ENCODE measurements at regions not wholly inside any gene's neighbourhood (a gene's known extent, or its start where the extent isn't known, plus 50 kb on each side); places are given as distances from the start of the nearest gene placed in this dataset.

DNA sequence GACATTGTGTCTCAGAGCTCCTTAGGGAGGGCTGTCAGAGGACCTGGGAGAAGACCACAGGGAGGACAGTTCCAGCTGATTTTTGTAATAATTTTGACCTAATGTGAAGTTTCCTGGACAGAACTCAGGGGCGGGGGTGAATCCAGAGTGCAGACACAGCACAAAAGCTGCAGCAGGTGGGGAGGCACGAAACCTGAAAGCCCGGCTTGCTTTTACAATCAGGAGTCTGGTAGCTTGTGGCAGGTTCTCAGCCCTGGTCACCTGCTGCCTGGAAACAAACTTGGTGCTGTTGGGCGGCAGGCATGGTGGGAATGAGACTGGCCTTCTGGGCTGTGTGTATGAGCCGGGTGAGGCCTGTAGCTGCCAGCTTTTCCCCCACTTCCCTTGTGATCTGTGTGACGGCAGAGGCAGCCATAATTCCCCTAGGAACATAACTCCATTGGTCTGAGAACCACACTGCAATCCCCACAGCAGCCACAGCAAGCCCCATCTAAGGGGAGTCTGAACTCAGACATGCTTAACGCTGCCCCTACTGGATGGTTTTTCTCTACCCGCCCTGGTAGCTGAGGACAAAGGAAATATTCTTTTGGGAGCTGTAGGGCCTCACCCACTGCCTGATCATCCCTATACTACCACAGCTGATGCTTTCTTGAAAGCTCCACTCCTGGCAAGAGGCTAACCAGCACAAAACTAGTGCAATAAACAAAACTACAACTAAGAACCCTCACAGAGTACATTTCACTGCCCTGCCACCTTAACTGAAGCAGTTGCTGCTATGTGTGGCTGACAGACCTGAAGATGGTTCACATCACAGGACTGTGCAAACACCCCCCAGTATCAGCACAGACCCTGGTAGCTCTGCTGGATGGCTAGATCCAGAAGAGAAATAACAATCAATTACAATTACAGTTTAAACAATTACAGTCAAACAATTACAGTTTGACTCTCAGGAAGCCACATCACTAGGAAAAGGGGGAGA lies 1055.1 kb upstream of the GJE1 start:
- peak; percentile 6 for DNase-seq (ENCODE audit: low read depth)

DNA sequence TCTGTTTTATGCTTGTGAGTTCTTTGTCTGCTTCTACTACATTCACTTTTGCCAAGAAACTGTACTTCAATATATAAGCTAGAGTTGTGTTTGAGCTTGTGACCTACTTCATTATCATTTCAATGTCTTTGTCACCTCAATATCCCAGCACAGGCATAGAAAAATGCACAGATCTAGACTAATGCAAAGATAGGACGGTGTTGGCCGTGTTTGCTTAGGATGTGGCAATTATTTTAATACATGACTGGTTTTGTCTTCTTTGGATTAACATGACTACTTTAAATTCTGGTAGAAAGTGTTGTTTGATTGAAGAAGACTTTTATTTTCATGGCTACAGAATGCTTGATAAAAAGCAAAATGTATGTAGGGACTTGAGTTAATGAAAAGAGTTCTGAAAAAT lies 1075.0 kb upstream of the GJE1 start:
- no peak for DNase-seq (ENCODE audit: low read depth)

DNA sequence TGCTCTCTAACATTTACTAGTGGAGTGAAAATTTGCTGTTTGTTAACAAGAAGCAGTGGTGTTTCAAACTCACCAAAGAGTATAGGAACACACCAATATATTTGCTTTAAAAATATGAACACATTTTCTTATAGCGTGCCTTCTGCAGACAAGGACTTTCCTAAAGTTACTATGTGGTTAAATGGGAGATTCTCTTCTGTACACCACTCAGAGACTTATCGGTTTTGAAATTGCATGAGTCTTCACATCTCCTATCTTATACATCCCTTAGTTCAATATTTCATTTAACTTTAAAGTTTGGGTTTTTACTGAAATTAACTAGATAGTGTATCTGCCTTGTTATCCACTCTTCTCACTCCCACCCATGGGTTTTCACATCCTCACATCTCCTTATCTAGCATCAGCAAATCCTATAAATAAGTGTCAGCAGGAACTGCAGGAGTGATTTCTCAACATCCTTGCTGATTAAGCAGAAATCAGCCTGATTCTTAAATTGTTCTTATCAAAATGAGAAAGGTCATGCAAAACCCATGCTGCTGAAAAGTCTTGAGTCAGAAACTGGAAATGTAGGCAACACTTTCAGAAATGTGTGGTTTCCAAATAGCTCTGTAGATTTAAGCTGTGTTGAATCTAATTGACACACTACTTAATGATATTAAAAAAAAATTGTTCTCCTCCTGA lies 1075.6 kb upstream of the GJE1 start:
- DNase-seq (ENCODE audit: low read depth) = peak; percentile 27

DNA sequence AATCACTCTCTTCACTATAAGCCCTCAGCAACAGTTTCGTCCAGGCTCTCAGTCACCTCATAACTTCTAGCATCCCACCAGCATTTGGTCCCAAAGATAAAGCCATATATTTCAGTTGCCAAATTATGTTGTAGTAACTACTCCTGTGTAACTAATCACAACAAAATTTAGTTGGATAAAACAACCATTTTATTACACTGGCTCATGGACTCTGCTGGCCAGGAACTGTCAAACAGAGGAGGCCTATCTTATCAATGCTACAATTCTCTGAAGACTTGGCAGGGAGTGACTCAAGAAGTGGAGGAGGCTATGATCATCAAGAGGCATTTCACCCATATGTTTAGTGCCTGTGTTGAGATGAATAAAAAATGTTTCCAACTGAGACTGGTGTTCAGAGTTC lies 1082.3 kb upstream of the GJE1 start:
- DNase-seq (ENCODE audit: low read depth) = no peak

DNA sequence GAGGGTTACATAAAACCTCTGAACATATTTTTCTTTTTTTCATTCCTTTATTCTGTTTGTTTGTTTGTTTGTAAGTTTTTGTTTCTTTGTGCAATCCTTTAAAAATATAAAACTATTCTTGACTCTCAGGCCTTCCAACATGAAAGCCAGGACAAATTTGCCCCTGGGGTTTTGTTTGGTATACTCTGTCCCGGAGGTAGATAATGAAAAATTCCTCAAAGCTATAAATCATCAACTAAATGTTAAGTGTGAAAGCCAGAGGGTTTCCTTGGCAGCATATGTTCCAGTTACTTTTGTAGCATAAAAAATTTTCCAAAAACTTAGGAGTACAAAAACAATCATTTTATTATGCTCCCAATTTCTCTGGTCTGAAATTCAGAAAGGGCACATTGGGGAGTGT lies 1084.3 kb upstream of the GJE1 start:
- no peak for DNase-seq (ENCODE audit: low read depth)

DNA sequence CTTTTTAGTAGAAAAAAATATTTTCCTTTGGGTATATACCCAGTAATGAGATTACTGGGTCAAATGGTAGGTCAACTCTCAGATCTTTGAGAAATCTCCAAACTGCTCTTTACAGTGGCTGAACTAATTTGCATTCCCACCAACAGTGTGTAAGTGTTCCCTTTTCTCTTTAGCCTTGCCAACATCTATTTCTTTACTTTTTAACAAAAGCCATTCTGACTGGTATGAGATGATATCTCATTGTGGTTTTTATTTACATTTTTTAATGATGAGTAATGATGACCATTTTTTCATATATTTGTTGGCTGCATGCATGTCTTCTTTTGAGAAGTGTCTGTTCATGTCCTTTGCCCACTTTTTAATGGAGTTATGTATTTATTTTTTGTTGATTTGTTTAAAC lies 1086.2 kb upstream of the GJE1 start:
- peak; percentile 50 for DNase-seq (ENCODE audit: low read depth)

DNA sequence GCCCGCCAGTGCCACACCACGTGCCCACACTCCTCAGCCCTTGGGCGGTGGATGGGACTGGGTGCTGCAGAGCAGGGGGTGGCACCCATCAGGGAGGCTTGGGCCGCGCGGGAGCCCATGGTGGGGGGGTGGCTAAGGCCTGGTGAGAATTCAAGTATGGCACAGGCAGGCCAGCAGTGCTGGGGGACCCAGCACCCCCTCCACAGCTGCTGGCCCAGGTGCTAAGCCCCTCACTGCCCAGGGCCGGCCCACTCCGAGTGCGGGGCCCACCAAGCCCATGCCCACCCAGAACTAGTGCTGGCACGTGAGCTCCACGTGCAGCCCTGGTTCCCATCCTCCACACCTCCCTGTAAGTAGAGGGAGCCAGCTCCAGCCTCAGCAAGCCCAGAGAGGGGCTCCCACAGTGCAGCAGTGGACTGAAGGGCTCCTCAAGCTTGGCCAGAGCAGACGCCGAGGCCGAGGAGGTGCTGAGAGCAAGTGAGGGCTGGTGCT lies 1091.1 kb upstream of the GJE1 start:
- DNase-seq (ENCODE audit: low read depth) = no peak

DNA sequence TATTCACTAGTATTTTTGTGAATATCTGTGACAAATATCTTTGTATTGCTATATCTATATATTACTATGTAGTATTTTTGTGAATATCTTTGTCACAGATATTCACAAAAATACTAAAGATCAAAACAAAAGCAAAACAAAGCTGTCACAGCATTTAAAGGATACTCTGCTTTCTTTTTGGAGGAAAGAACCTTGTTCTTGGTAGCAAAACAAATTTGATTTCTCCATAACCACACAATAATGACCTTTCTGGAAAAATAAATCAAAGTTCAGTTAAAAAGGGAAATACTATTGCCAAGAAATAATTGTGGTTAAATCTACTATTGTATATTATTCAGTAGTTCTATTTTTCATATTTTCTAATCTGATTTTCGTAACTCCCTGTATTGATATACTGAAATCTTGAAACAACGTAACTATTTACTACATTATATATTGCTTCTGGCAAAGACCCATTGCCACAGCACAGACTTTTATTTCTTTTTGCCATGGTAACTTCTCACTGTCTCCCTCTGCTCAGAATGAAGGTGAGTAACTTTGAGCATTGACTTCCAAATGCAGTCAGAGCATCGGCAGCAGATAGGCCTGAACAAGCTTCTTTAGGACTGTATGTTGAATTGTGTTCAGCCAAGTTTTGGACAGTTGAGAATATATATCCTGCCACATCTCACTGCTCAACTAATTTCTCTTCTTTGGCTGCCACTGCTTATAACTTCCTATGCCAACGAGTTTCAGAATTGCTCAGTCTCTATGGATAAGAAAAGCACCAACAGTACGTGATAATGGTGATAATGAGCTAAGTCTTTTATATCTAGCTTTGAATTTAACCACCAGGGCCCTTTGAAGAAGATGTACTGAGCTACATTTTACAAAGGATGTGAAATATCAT lies 1097.2 kb upstream of the GJE1 start:
- no peak for DNase-seq (ENCODE audit: low read depth)

DNA sequence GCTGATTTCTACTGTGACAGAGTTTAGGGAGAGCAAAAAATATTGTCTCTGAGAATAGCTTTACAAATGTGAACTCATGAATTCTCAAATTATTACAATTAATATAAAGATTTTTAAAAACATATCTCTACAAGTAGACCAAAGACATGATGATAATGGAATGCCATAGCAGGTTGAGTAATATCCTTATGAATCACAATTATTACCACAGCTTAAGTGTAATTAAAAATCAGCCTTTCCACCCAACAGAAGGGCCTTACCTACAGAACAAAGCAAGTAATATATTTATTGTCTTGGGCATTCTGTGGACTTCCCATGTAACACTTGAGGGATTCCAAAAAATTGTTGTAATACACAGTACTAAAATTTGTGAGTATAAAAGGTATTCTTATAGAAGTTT lies 1099.6 kb upstream of the GJE1 start:
- DNase-seq (ENCODE audit: low read depth) = peak; percentile 33

DNA sequence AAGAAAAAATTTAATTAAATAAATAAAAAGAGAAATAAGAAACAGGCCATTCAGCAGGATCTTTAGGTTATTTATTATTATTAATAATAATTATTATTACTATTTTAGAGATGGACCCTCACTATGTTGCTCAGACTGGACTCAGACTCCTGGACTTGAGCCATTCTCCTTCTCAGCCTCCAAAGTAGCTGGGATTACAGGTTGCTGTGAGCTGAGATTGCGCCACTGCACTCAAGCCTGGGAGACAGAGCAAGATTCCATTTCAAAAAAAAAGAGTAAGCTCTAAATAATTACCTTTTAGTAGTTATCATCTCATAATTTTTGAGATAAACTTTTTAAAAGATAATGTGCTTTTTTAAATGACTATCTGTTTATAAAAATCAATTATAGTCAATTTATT lies 1102.8 kb upstream of the GJE1 start:
- DNase-seq (ENCODE audit: low read depth) = no peak

DNA sequence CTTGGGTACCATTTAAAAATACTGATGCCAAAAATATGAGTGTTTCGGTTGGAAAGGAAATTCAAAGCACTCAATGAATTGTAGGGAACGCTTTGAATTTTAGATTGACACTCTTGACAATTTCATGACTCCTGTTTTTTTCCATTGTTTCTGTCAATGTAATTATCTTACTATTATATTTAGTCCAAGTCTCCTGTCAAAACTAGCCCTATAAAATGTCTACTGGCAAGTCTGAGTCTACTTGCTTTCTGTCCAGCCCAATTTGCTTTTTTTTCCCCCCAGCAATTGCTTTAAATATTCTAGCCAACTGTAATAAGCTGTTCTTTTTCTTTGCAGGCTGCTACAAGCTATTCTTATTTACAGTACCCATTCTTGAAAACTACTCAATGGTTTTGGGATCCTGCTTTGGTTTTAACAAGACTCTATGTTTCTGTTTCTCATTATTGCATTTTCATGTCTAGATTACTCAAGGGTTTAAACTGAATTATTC lies 1103.9 kb upstream of the GJE1 start:
- DNase-seq (ENCODE audit: low read depth) = no peak

DNA sequence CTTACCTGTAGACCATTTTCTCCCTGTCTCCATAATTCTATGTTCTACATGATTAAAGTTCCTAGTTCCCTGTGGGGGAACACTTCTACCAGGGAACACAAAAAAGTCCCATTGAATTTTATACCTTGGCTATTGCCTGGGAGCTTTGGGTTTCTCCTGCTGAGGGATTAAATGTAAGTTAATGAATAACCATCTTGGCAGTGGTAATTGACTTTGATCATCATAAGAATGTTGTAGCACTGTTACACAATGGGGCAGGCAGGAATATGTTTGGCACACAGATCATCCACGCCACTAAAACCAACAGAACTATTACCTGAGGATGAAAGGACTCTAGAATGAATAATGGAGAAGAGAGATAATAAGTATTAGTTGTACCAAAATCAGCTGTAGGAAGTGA lies 1106.2 kb upstream of the GJE1 start:
- no peak for DNase-seq (ENCODE audit: low read depth)

DNA sequence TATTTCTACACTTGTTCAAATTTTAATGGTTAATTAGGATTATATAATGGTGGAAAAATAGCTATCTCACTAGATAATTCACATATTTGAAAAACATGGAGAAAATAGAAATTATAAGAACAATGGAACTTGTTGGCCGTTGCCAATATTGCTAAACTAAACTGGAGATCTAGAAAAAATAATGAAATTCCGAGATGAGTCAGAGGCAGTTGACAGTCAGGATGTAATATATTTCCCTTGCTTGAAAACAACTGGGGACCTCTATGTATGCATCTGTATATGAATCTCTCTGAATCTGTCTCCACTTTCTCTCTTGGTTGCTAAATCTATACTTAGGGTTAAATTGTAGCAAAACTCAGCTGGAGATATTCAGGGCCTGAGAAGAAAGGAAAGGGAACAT lies 1108.2 kb upstream of the GJE1 start:
- peak; percentile 2 for DNase-seq (ENCODE audit: low read depth)

DNA sequence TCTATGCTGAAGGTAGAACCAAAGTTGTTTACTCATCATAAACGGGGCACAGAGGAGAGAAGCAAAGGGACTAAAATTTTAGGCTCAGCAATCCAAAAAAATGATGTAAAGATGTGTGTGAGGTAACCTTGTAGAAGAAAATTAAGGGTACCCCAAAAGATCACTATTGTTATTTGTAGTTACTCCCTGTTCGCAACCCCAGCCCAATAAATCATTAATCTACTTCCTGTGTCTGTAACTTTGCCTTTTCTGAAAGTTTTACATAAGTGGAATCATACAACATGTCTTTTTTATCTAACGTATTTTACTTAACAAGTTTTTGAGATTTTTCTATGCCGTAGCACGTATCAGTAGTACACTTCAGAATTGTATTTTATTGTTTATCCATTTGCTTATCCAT lies 1114.8 kb upstream of the GJE1 start:
- DNase-seq (ENCODE audit: low read depth) = no peak

DNA sequence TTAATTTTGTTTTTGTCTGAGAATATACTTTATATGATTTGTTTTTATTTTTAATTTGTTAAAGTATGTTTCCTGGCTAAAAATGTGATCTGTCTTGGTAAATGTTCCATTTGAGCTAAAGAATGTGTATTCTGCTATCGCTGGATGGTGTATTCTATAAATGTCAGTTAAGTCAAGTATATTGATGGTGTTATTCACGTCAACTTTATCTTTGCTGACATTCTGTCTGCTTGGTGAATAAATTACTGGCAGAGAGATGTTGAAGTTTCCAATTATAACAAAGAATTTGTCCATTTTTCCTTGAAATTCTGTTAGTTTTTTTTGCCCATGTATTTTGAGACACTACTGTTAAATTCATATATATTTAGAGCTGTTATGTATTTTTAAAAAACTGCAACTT lies 1131.8 kb upstream of the GJE1 start:
- DNase-seq (ENCODE audit: low read depth) = no peak

DNA sequence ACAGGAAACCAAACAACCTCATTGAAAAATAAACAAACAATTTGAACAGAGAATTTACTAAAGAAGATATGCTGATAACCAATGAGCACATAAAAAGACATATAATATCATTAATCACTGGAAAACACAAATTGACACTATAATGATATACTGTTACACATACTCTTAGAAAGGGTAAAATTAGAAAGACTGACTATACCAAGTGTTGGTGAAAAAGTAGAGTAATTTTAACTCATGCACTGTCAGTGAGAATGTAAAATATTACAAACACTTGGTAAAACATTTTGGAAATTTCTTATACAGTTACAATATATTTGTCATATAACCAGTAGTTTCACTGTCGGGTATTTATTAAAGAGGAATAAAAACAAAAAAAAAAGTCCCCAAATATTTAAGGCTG lies 1139.2 kb upstream of the GJE1 start:
- DNase-seq (ENCODE audit: low read depth) = no peak

DNA sequence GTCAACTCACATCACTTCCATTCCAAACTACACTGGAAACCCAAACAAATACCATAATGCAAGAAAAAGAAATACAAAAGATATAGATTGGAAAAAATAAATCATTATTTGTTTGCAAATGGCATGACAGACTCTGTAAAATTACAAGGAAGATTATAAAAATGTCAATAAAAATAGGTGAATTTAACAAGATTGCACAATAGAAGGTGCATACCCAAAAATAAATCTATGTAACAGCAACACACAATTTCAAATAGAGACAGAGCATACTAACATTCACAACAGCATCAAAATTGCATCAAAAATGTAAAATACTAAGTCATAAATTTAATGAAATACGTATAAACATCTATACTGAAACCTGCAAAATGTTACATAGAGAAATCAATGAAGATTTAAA lies 1140.0 kb upstream of the GJE1 start:
- DNase-seq (ENCODE audit: low read depth) = no peak

DNA sequence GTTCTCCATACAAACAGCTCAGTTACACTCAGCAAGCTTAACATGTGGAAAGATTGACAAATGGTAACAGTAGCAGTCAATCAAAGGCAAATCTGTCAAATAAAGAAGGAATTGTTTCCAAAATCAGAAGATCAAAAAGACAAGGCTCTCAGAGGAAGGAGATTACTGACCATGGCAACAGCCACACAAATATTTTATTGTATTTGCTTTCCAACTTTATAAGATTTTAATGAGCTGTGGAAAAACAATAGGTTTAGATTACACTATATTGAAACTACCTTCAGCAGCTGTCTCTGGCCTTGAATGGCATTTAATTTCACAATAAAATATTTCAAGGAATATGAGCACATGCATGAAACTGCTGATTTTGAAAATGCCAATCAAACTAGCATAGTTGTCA lies 1143.9 kb upstream of the GJE1 start:
- DNase-seq (ENCODE audit: low read depth) = peak; percentile 44

DNA sequence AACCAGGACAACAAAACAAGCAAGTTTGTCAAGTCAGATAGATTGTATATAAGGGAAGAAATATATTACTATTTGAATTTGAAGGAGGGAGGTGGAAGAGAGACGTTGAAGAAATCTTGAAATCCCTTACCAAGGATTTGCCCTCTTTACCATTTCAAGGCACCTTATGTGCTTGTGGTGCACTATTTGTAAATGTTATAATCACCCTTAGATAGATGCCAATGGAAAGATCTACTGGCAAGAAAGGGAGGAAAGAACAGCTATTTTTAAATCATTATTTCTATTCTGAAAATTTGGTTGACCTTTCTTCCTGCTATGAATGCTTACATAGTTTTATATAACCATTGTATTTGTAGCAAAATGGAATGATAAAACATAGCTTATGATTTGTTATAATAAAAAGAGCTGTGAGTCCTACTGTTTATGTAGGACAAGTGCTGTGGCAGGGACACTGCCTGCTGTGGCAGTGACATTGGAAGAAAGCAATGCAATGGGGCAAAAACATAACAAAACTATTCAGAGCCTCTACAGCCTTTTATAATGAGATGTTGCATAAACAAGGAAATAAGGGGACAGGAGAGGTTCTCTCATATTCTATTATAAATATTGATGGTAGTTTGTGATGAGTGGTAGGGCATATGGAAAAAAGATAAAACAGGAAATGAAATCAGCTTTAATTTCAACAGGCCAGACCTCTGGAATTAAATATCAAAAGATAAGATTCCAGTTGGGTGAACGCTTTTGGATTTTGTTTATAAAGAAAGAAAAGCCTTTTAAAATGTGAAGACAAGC lies 1145.2 kb upstream of the GJE1 start:
- peak; percentile 31 for DNase-seq (ENCODE audit: low read depth)

DNA sequence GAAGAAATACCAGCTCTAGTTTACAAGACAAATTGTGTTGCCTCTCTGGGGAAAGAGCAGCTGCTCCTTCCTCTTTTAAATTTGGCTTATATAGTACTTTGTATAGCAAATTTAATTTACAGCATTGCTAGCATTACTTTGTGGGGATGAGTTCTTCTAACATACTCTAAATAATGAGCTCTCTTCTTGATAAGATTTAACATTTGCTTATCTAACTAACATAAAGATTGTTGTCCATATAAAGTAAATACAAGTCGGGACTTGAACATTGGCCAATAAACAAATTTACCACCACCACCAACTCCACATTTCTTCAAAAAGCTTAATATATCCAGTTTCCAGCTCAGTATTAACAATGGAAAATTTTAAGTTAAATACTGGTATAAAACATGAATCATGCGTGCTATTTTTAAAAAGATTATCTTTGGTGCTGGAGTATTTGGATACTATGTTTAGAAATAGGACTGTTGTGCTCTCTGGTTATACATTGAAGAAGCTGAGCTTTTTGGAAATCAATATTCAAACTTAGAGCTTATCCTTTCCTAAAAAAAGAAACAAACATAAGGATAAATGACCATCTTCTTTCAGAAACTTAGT lies 1146.9 kb upstream of the GJE1 start:
- peak; percentile 8 for DNase-seq (ENCODE audit: low read depth)

All from EH (cell line).